Chondrocyte (in vitro differentiated cells): ENCODE measurements at regions not wholly inside any gene's neighbourhood (a gene's known extent, or its start where the extent isn't known, plus 50 kb on each side); places are given as distances from the start of the nearest gene placed in this dataset.

Experiments
- DNase-seq: peaks from one replicate; pipeline ENCODE4 v3.0.0; 2021; ENCODE audit warnings: mixed read lengths, low spot score
- H3K27ac Mint-ChIP-seq: one replicate; pipeline ENCODE4 v1.8.0; 2021; ENCODE audit warnings: mild to moderate bottlenecking, moderate library complexity, mixed read lengths; ENCODE audit not compliant: unreplicated experiment
- H3K27me3 Mint-ChIP-seq: 2 replicates; pipeline ENCODE4 v1.8.0; 2021; ENCODE audit warnings: low read depth, mixed read lengths
- H3K36me3 Mint-ChIP-seq: 2 replicates; pipeline ENCODE4 v1.8.0; 2021; ENCODE audit warnings: low read depth, mixed read lengths
- H3K4me1 Mint-ChIP-seq: 2 replicates; pipeline ENCODE4 v1.8.0; 2021; ENCODE audit warnings: low read depth, mild to moderate bottlenecking, mixed read lengths
- H3K4me3 Mint-ChIP-seq: one replicate; pipeline ENCODE4 v1.8.0; 2021; ENCODE audit warnings: mild to moderate bottlenecking, moderate library complexity, mixed read lengths; ENCODE audit not compliant: unreplicated experiment
- H3K9me3 Mint-ChIP-seq: 2 replicates; pipeline ENCODE4 v1.8.0; 2021; ENCODE audit warnings: low read depth, mixed read lengths
- CTCF ChIP-seq: fragments of 200-600 bp; sonication (generic); IDR thresholded peaks from 2 replicates; pipeline ENCODE4 v1.5.0; 2021; ENCODE audit warnings: antibody characterized with exemption, mild to moderate bottlenecking, moderate library complexity

DNA sequence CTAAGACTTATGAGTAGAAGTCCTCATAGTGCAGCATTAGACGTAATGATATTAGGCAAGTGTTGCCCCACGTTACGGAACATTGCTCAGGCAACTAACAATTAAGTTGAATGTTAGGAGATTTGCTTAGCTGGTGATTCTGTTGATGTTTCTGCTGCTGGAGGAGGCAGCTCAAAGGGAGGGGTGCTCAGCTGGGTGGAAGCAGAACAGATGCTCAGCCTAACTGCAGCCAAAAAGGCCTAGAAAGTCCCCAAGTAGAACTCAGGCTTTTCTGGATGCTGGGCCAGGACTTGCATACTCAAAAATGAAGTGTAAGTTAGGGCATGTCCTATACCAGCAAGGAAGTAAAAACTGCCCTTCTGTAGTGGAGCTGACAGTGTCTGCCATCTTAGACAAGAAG lies 201.4 kb downstream of the ADRA2A start:
- no peaks in the 10 kb centered on the region for H3K4me1 Mint-ChIP-seq
- H3K27ac Mint-ChIP-seq: no peak overlapping the region

DNA sequence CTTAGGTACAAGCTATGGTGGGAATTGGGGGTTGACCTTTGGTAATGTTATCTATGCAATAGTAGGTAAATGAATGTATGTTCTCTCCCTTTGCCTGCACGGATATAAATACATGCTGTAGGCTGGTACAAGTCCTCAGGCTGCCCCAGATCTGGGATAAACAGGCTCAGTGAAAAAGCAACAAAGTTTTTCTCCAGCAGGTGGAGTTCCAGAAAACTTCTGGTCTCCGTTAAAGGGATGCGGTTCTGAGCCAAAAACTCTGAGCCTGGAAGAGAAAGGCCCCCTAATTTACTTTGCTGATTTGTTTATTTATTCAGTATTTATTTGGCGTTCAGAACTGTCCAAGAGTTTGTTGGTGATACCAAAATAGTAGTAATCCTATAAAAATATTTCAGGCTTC lies 204.7 kb downstream of the ADRA2A start:
- Mint-ChIP-seq H3K4me3 (no peak overlapping the region), H3K27me3 (peaks cover 7% of the 10 kb centered on the region), H3K36me3 (no peaks in the 10 kb centered on the region), H3K27ac (no peak overlapping the region), H3K4me1 (no peaks in the 10 kb centered on the region), H3K9me3 (peaks cover 3% of the 10 kb centered on the region)
- peak; percentile 68 for TF ChIP-seq CTCF
- DNase-seq: no peak

More for the DNA sequence above, 201.4 kb downstream of the ADRA2A start:
- Mint-ChIP-seq H3K9me3 (peaks cover 3% of the 10 kb centered on the region), H3K4me3 (no peak overlapping the region), H3K36me3 (no peaks in the 10 kb centered on the region), H3K27me3 (peaks cover 9% of the 10 kb centered on the region)
- no peak for DNase-seq
- TF ChIP-seq CTCF: no peak

GRCh38 chr10:111289461-111289860 lies 212.6 kb downstream of the ADRA2A start:
- no peak overlapping the region for H3K4me3 Mint-ChIP-seq
- TF ChIP-seq CTCF: no peak
- H3K36me3 Mint-ChIP-seq: no peaks in the 10 kb centered on the region
- DNase-seq: no peak
- peaks cover 2% of the 10 kb centered on the region for H3K27me3 Mint-ChIP-seq
- H3K27ac Mint-ChIP-seq: no peak overlapping the region
- H3K4me1 Mint-ChIP-seq: no peaks in the 10 kb centered on the region
- H3K9me3 Mint-ChIP-seq: no peaks in the 10 kb centered on the region

DNA sequence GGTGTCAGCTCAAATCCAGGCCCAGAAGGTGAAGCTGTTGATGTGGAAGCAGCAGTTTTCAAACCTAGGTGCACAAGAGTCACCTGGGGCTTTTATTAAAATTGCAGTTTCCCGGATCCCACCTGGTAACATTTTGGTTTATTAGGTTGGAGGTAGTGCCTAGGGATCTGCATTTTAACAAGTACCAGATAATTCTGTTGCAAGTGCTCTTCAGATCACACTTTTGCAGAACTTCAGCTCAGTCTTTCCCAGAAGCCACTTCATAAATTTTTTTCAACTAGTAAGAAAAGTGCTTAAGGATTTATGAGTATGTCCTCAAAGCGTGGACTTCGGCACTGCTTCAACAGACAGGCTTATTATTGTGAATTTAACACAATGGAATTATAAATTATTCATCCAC lies 213.8 kb downstream of the ADRA2A start:
- H3K27me3 Mint-ChIP-seq: peaks cover 2% of the 10 kb centered on the region
- no peak overlapping the region for H3K4me3 Mint-ChIP-seq

GRCh38 chr10:111295788-111296187 lies 219.0 kb downstream of the ADRA2A start:
- H3K4me3 Mint-ChIP-seq: no peak overlapping the region
- no peaks in the 10 kb centered on the region for H3K9me3 Mint-ChIP-seq
- peaks cover 2% of the 10 kb centered on the region for H3K27me3 Mint-ChIP-seq
- DNase-seq: no peak
- TF ChIP-seq CTCF: no peak
- peaks cover 11% of the 10 kb centered on the region for H3K4me1 Mint-ChIP-seq
- H3K36me3 Mint-ChIP-seq: no peaks in the 10 kb centered on the region
- no peak overlapping the region for H3K27ac Mint-ChIP-seq

More for the DNA sequence above, 213.8 kb downstream of the ADRA2A start:
- DNase-seq: no peak
- H3K27ac Mint-ChIP-seq: no peak overlapping the region
- no peaks in the 10 kb centered on the region for H3K36me3 Mint-ChIP-seq
- H3K9me3 Mint-ChIP-seq: no peaks in the 10 kb centered on the region
- H3K4me1 Mint-ChIP-seq: no peaks in the 10 kb centered on the region
- TF ChIP-seq CTCF: no peak
